CD14-positive monocyte (primary cell): ENCODE measurements at regions not wholly inside any gene's neighbourhood (a gene's known extent, or its start where the extent isn't known, plus 50 kb on each side); places are given as distances from the start of the nearest gene placed in this dataset.

Experiments
- DNase-seq, 3 donors: peaks; one replicate each; pipeline ENCODE4 v3.0.0-alpha.2; 2011 to 2022
- H2AFZ ChIP-seq: 2 replicates; pipeline ENCODE4 v1.6.0; 2012; ENCODE audit warnings: mild to moderate bottlenecking, low read depth, low read length, inconsistent platforms; ENCODE audit not compliant: insufficient read depth, poor library complexity, severe bottlenecking
- H3K27ac ChIP-seq, 2 donors: 1 replicate in 1 of 2; 2 replicates in 1 of 2; pipeline ENCODE4 v1.5.1; 2012 to 2013; ENCODE audit warnings: low read length in 2 of 2, control low read depth in 1 of 2, inconsistent platforms in 1 of 2, low read depth in 1 of 2, mild to moderate bottlenecking in 1 of 2
- H3K27me3 ChIP-seq, 2 donors: one replicate each; pipeline versions ENCODE4 v1.6.0 to v1.6.1; 2011 to 2013; ENCODE audit warnings: low read length in 2 of 2; ENCODE audit not compliant: control insufficient read depth in 2 of 2, insufficient read depth in 2 of 2
- H3K36me3 ChIP-seq, 2 donors: replicated peaks in 1 of 2; 1 replicate in 1 of 2; 2 replicates in 1 of 2; pipeline versions ENCODE4 v1.5.1 to v1.6.1; 2012 to 2013; ENCODE audit warnings: low read length in 2 of 2, control low read depth in 1 of 2, inconsistent platforms in 1 of 2, mild to moderate bottlenecking in 1 of 2; ENCODE audit not compliant: insufficient read depth in 2 of 2, control insufficient read depth in 1 of 2
- H3K4me1 ChIP-seq, 2 donors: 1 replicate in 1 of 2; 2 replicates in 1 of 2; pipeline versions ENCODE4 v1.5.1 to v1.6.1; 2012 to 2013; ENCODE audit warnings: low read length in 2 of 2, control low read depth in 1 of 2, inconsistent platforms in 1 of 2, mild to moderate bottlenecking in 1 of 2, moderate library complexity in 1 of 2; ENCODE audit not compliant: insufficient read depth in 2 of 2, control insufficient read depth in 1 of 2
- H3K4me2 ChIP-seq: replicated peaks from 2 replicates; pipeline ENCODE3; 2012; ENCODE audit warnings: low read length, moderate library complexity, mild to moderate bottlenecking; ENCODE audit not compliant: poor library complexity, severe bottlenecking; ENCODE audit errors: extremely low read depth
- H3K4me3 ChIP-seq, 3 experiments: fragments of 200-600 bp in 1 of 3; sonication (generic) in 1 of 3; replicated peaks in 1 of 3; 1 replicate in 2 of 3; 2 replicates in 1 of 3; pipeline ENCODE4 v1.5.1; 2011 to 2013; ENCODE audit warnings: low read length in 3 of 3, mild to moderate bottlenecking in 3 of 3, control low read depth in 2 of 3, low read depth in 2 of 3, inconsistent platforms in 1 of 3, moderate library complexity in 1 of 3
- H3K79me2 ChIP-seq: 2 replicates; pipeline ENCODE4 v1.6.0; 2012; ENCODE audit warnings: mild to moderate bottlenecking, control low read depth, inconsistent platforms, low read length, moderate library complexity; ENCODE audit not compliant: insufficient read depth
- H3K9ac ChIP-seq: 2 replicates; pipeline ENCODE4 v1.6.0; 2017; ENCODE audit warnings: low read length, mild to moderate bottlenecking; ENCODE audit not compliant: insufficient read depth, poor library complexity, severe bottlenecking
- H3K9me3 ChIP-seq, 2 donors: replicated peaks in 1 of 2; 1 replicate in 1 of 2; 2 replicates in 1 of 2; pipeline versions ENCODE4 v1.5.1 to v1.6.1; 2012 to 2013; ENCODE audit warnings: low read length in 2 of 2, control low read depth in 1 of 2; ENCODE audit not compliant: control insufficient read depth in 1 of 2, insufficient read depth in 1 of 2
- H4K20me1 ChIP-seq: 2 replicates; pipeline ENCODE4 v1.6.0; 2012; ENCODE audit warnings: mild to moderate bottlenecking, low read length, control low read depth, moderate library complexity; ENCODE audit not compliant: insufficient read depth
- H3K27ac Mint-ChIP-seq, 7 donors: one replicate each; pipeline ENCODE4 v1.8.0; 2020; ENCODE audit warnings: mild to moderate bottlenecking in 7 of 7, mixed read lengths in 7 of 7, moderate library complexity in 6 of 7, inconsistent platforms in 2 of 7
- H3K27me3 Mint-ChIP-seq, 3 donors: one replicate each; pipeline ENCODE4 v1.8.0; 2021 to 2022; ENCODE audit warnings: low read depth in 3 of 3, mild to moderate bottlenecking in 3 of 3, mixed read lengths in 3 of 3, moderate library complexity in 3 of 3, inconsistent platforms in 1 of 3
- H3K36me3 Mint-ChIP-seq, 2 donors: one replicate each; pipeline ENCODE4 v1.8.0; 2020; ENCODE audit warnings: mixed read lengths in 2 of 2, inconsistent platforms in 1 of 2, mild to moderate bottlenecking in 1 of 2
- H3K4me1 Mint-ChIP-seq: one replicate; pipeline ENCODE4 v1.8.0; 2020; ENCODE audit warnings: mild to moderate bottlenecking, mixed read lengths
- H3K4me3 Mint-ChIP-seq, 2 donors: one replicate each; pipeline ENCODE4 v1.8.0; 2020; ENCODE audit warnings: mild to moderate bottlenecking in 2 of 2, mixed read lengths in 2 of 2, moderate library complexity in 1 of 2
- H3K9me3 Mint-ChIP-seq, 7 donors: one replicate each; pipeline ENCODE4 v1.8.0; 2020 to 2022; ENCODE audit warnings: mixed read lengths in 7 of 7, mild to moderate bottlenecking in 6 of 7, moderate library complexity in 6 of 7, inconsistent platforms in 2 of 7
- WGBS: methylation state at CpG from one replicate; pipeline ENCODE4 v1.1.5; 2013; ENCODE audit warnings: missing lambda C conversion rate; ENCODE audit not compliant: insufficient coverage; 5-methylcytosine and 5-hydroxymethylcytosine counted together
- intact Hi-C, 2 donors: fragments of 100-400 bp; cut with micrococcal nuclease; formaldehyde crosslinking; loops; one replicate each; pipeline versions ENCODE4 v1.15.0 to v1.15.1; 2023
- TF ChIP-seq, protein P1 (sequence below): fragments of 200-600 bp; IDR thresholded peaks from one replicate; pipeline ENCODE4 v1.8.0; 2022; ENCODE audit warnings: antibody characterized with exemption, mild to moderate bottlenecking

DNA sequence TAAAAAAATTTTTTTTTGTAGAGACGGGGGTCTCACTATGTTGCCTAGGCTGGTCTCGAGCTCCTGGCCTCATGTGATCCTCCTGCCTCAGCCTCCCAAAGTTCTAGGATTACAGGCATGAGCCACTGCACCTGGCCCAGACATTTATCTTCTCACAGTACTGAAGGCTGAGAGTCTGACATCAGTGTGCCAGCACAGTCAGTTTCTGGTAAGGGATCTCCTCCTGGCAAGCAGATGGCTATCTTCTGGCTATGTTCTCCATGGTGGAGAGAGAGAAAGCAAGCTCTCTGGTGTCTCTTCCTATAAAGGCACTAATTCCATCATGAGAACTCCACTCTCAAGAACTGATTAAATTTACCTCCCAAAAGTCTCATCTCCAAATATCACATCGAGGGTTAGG lies 57.8 kb upstream of the C1orf185 start:
- H3K79me2 ChIP-seq = no peaks in the 10 kb centered on the region
- TF ChIP-seq, protein P1, sequence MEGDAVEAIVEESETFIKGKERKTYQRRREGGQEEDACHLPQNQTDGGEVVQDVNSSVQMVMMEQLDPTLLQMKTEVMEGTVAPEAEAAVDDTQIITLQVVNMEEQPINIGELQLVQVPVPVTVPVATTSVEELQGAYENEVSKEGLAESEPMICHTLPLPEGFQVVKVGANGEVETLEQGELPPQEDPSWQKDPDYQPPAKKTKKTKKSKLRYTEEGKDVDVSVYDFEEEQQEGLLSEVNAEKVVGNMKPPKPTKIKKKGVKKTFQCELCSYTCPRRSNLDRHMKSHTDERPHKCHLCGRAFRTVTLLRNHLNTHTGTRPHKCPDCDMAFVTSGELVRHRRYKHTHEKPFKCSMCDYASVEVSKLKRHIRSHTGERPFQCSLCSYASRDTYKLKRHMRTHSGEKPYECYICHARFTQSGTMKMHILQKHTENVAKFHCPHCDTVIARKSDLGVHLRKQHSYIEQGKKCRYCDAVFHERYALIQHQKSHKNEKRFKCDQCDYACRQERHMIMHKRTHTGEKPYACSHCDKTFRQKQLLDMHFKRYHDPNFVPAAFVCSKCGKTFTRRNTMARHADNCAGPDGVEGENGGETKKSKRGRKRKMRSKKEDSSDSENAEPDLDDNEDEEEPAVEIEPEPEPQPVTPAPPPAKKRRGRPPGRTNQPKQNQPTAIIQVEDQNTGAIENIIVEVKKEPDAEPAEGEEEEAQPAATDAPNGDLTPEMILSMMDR = no peak
- H3K4me1 Mint-ChIP-seq = no peaks in the 10 kb centered on the region
- H3K9ac ChIP-seq = no peak overlapping the region
- H3K36me3 Mint-ChIP-seq = no peaks in the 10 kb centered on the region
- H3K9me3 ChIP-seq = peaks cover 0 to 4% of the 10 kb centered on the region in 2 donors
- H2AFZ ChIP-seq = no peak overlapping the region
- H4K20me1 ChIP-seq = no peaks in the 10 kb centered on the region
- peaks cover 1 to 24% (median 6%) of the 10 kb centered on the region in 3 donors for H3K27me3 Mint-ChIP-seq
- peaks cover 2 to 5% of the 10 kb centered on the region in 2 donors for H3K27me3 ChIP-seq
- no peaks in the 10 kb centered on the region for H3K36me3 ChIP-seq
- no peak overlapping the region for H3K27ac Mint-ChIP-seq
- H3K4me1 ChIP-seq = no peaks in the 10 kb centered on the region
- no peak overlapping the region for H3K27ac ChIP-seq
- DNase-seq = no peak
- H3K4me2 ChIP-seq = no peak overlapping the region
- intact Hi-C loops = no loop called here
- WGBS = no CpG with 5 or more reads among the region's 3 CpGs
- no peak overlapping the region for H3K4me3 ChIP-seq
- H3K9me3 Mint-ChIP-seq = peaks cover 3 to 14% (median 9%) of the 10 kb centered on the region in 7 donors
- no peak overlapping the region for H3K4me3 Mint-ChIP-seq

DNA sequence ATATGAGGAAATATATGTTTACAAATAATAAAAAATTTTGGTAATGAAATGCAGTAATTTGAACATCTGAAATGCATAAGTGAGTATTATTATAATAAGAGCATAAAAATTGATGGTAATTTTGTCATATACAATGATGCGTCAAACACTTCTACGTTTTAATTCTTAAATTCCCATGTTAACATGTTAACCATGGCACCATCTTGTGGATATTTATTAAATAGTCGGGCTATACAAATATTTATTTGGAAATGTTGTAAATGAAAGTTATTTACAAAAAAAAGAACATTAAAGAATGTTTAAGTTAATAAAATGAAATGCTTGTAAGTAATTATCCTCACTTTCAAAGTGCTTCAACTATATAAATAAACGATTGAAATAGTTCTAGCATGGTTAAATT lies 57.2 kb upstream of the C1orf185 start:
- peaks cover 0 to under 1% of the 10 kb centered on the region in 2 donors for H3K9me3 ChIP-seq
- no peak overlapping the region for H2AFZ ChIP-seq
- H3K4me1 ChIP-seq = no peaks in the 10 kb centered on the region
- TF ChIP-seq, protein P1 = peak; percentile 37
- H3K4me3 Mint-ChIP-seq = no peak overlapping the region
- no peaks in the 10 kb centered on the region for H3K79me2 ChIP-seq
- H3K27me3 ChIP-seq = peaks cover 5% of the 10 kb centered on the region in 2 donors
- intact Hi-C loops = no loop called here
- no peak overlapping the region for H3K4me2 ChIP-seq
- H4K20me1 ChIP-seq = no peaks in the 10 kb centered on the region
- H3K27ac ChIP-seq = no peak overlapping the region
- H3K9ac ChIP-seq = no peak overlapping the region
- no peak overlapping the region for H3K27ac Mint-ChIP-seq
- H3K36me3 Mint-ChIP-seq = no peaks in the 10 kb centered on the region
- H3K27me3 Mint-ChIP-seq = peaks cover 2 to 25% (median 7%) of the 10 kb centered on the region in 3 donors
- no CpG with 5 or more reads among the region's 4 CpGs for WGBS
- H3K4me1 Mint-ChIP-seq = no peaks in the 10 kb centered on the region
- H3K36me3 ChIP-seq = no peaks in the 10 kb centered on the region
- no peak overlapping the region for H3K4me3 ChIP-seq
- DNase-seq = no peak
- H3K9me3 Mint-ChIP-seq = peaks cover 0 to 8% (median 4%) of the 10 kb centered on the region in 7 donors
